SK-N-SH (cell line): ENCODE measurements at regions not wholly inside any gene's neighbourhood (a gene's known extent, or its start where the extent isn't known, plus 50 kb on each side); places are given as distances from the start of the nearest gene placed in this dataset.

Experiments used
- CTCF ChIA-PET: fragments of 300-600, 350-600 bp; formaldehyde crosslinking; extraction: SDS; loops from one replicate; lab custom pipeline; 2021; lab: Yijun Ruan, JAX
- POLR2A ChIA-PET: fragments of 350-600 bp; sonication (Branson Sonifier 250); formaldehyde crosslinking; extraction: SDS; loops from one replicate; lab custom pipeline; 2020; ENCODE audit warnings: antibody characterized with exemption, inconsistent platforms; lab: Yijun Ruan, JAX
- DNase-seq: peaks from one replicate; pipeline ENCODE4 v3.0.0; 2012
- H2AFZ ChIP-seq: fragments of 200-600 bp; sonication (generic); 2 replicates; pipeline ENCODE4 v1.8.1; 2016; ENCODE audit warnings: antibody characterized with exemption, mild to moderate bottlenecking, low read depth
- H3F3A ChIP-seq: fragments of 200-600 bp; sonication (generic); replicated peaks from 2 replicates; pipeline ENCODE3; 2016; ENCODE audit warnings: antibody characterized with exemption, mild to moderate bottlenecking; ENCODE audit not compliant: insufficient read depth
- H3K27ac ChIP-seq, 2 experiments: fragments of 200-500 bp in 1 of 2; fragments of 200-600 bp in 1 of 2; sonication (Bioruptor generic) in 1 of 2; sonication (generic), shearing (Covaris generic) in 1 of 2; 2 replicates each; pipeline versions ENCODE4 v1.5.1 to v1.6.1; 2014 to 2016; ENCODE audit warnings: low read depth in 2 of 2, inconsistent platforms in 1 of 2, low read length in 1 of 2, mild to moderate bottlenecking in 1 of 2, mixed read lengths in 1 of 2
- H3K27me3 ChIP-seq: fragments of 200-600 bp; sonication (generic), shearing (Covaris generic); 2 replicates; pipeline ENCODE4 v1.6.1; 2016; ENCODE audit warnings: mixed run types; ENCODE audit not compliant: insufficient read depth
- H3K36me3 ChIP-seq, 2 experiments: fragments of 200-500 bp in 1 of 2; fragments of 200-600 bp in 1 of 2; sonication (Bioruptor generic) in 1 of 2; sonication (generic) in 1 of 2; replicated peaks in 1 of 2; 2 replicates each; pipeline versions ENCODE3 to v1.5.1; 2014 to 2016; ENCODE audit warnings: low read length in 1 of 2, mild to moderate bottlenecking in 1 of 2; ENCODE audit not compliant: insufficient read depth in 2 of 2, control insufficient read depth in 1 of 2
- H3K4me1 ChIP-seq, 2 experiments: fragments of 200-500 bp in 1 of 2; fragments of 200-600 bp in 1 of 2; sonication (Bioruptor generic) in 1 of 2; sonication (generic), shearing (Covaris generic) in 1 of 2; 2 replicates each; pipeline versions ENCODE4 v1.5.1 to v1.6.1; 2014 to 2016; ENCODE audit warnings: low read depth in 1 of 2, low read length in 1 of 2, mixed run types in 1 of 2; ENCODE audit not compliant: insufficient read depth in 2 of 2, control insufficient read depth in 1 of 2
- H3K4me2 ChIP-seq: fragments of 200-600 bp; sonication (generic), shearing (Covaris generic); 2 replicates; pipeline ENCODE4 v1.6.1; 2017; ENCODE audit warnings: mixed run types
- H3K4me3 ChIP-seq, 2 experiments: fragments of 200-500 bp in 1 of 2; fragments of 200-600 bp in 1 of 2; sonication (Bioruptor generic) in 1 of 2; sonication (generic), shearing (Covaris generic) in 1 of 2; 2 replicates each; pipeline versions ENCODE4 v1.5.1 to v1.8.1; 2014 to 2016; ENCODE audit warnings: low read depth in 2 of 2, inconsistent platforms in 1 of 2, low read length in 1 of 2, mild to moderate bottlenecking in 1 of 2, mixed read lengths in 1 of 2, moderate library complexity in 1 of 2
- H3K79me2 ChIP-seq: fragments of 200-600 bp; sonication (generic); 2 replicates; pipeline ENCODE4 v1.8.1; 2017; ENCODE audit warnings: mild to moderate bottlenecking; ENCODE audit not compliant: insufficient read depth
- H3K9ac ChIP-seq: fragments of 200-600 bp; sonication (generic); 2 replicates; pipeline ENCODE4 v1.6.1; 2017; ENCODE audit warnings: mixed run types
- H3K9me2 ChIP-seq: fragments of 200-600 bp; sonication (generic); 2 replicates; pipeline ENCODE4 v1.6.1; 2017; ENCODE audit warnings: mixed run types
- H3K9me3 ChIP-seq: fragments of 200-600 bp; sonication (generic); 2 replicates; pipeline ENCODE4 v1.6.1; 2017; ENCODE audit warnings: mixed run types, mild to moderate bottlenecking, moderate library complexity
- H4K20me1 ChIP-seq: fragments of 200-600 bp; sonication (generic); 2 replicates; pipeline ENCODE4 v1.6.1; 2017; ENCODE audit warnings: mild to moderate bottlenecking, mixed run types; ENCODE audit not compliant: insufficient read depth
- CHD2 ChIP-seq: fragments of 150-350 bp; IDR thresholded peaks from 2 replicates; pipeline ENCODE4 v1.6.1; 2018; ENCODE audit warnings: low read length; ENCODE audit not compliant: partially characterized antibody
- ELF1 ChIP-seq: IDR thresholded peaks from 2 replicates; pipeline ENCODE4 v1.4.0; 2012
- EP300 ChIP-seq, 2 experiments: IDR thresholded peaks; 2 replicates each; pipeline versions ENCODE4 v1.4.0 to v1.6.1; 2012; ENCODE audit warnings: borderline replicate concordance in 1 of 2, low read depth in 1 of 2, low read length in 1 of 2
- EZH2phosphoT487 ChIP-seq: fragments of 200-600 bp; sonication (generic); IDR thresholded peaks from 2 replicates; pipeline ENCODE4 v1.6.1; 2017; ENCODE audit warnings: low read depth, mixed run types, mild to moderate bottlenecking, antibody characterized with exemption, moderate library complexity, borderline replicate concordance
- FOSL2 ChIP-seq: IDR thresholded peaks from 2 replicates; pipeline ENCODE4 v1.4.0; 2012; ENCODE audit warnings: low read depth, mild to moderate bottlenecking, moderate library complexity, borderline replicate concordance
- FOXJ3 ChIP-seq: sonication (generic); formaldehyde crosslinking; IDR thresholded peaks from 2 replicates; pipeline ENCODE4 v1.5.1; 2020; ENCODE audit warnings: mild to moderate bottlenecking, missing genetic modification reagents
- FOXM1 ChIP-seq: IDR thresholded peaks from 2 replicates; pipeline ENCODE4 v1.4.0; 2012; ENCODE audit warnings: low read depth, mild to moderate bottlenecking
- GATA2 ChIP-seq: sonication (generic); formaldehyde crosslinking; IDR thresholded peaks from 2 replicates; pipeline ENCODE4 v1.5.0; 2020; ENCODE audit warnings: mild to moderate bottlenecking, missing genetic modification reagents
- IRF3 ChIP-seq: fragments of 150-350 bp; IDR thresholded peaks from 2 replicates; pipeline ENCODE4 v1.6.1; 2016; ENCODE audit warnings: mild to moderate bottlenecking, low read depth, low read length
- JUND ChIP-seq: IDR thresholded peaks from 2 replicates; pipeline ENCODE4 v1.4.0; 2012
- MXI1 ChIP-seq: IDR thresholded peaks from 2 replicates; pipeline ENCODE4 v1.6.1; 2012; ENCODE audit warnings: mild to moderate bottlenecking, low read depth, low read length, improper control_type of control experiment
- NFIC ChIP-seq: IDR thresholded peaks from 2 replicates; pipeline ENCODE4 v1.4.0; 2012; ENCODE audit warnings: borderline replicate concordance
- RAD21 ChIP-seq: IDR thresholded peaks from 2 replicates; pipeline ENCODE4 v1.6.1; 2012; ENCODE audit warnings: mild to moderate bottlenecking, low read length
- RCOR1 ChIP-seq: fragments of 150-350 bp; IDR thresholded peaks from 2 replicates; pipeline ENCODE4 v1.6.1; 2017; ENCODE audit warnings: antibody characterized with exemption, low read length
- RXRA ChIP-seq: IDR thresholded peaks from 2 replicates; pipeline ENCODE4 v1.4.0; 2012; ENCODE audit warnings: low read depth, mild to moderate bottlenecking, borderline replicate concordance
- SIN3A ChIP-seq: IDR thresholded peaks from 2 replicates; pipeline ENCODE4 v1.6.1; 2012; ENCODE audit warnings: low read depth, mild to moderate bottlenecking, low read length, moderate library complexity, borderline replicate concordance
- SMC3 ChIP-seq: IDR thresholded peaks from 2 replicates; pipeline ENCODE4 v1.6.1; 2012; ENCODE audit warnings: low read depth, low read length, improper control_type of control experiment
- TEAD4 ChIP-seq: IDR thresholded peaks from 2 replicates; pipeline ENCODE4 v1.4.0; 2012; ENCODE audit warnings: mild to moderate bottlenecking, borderline replicate concordance; ENCODE audit not compliant: insufficient read depth
- USF1 ChIP-seq: IDR thresholded peaks from 2 replicates; pipeline ENCODE4 v1.4.0; 2012; ENCODE audit warnings: low read depth, borderline replicate concordance
- USF2 ChIP-seq: fragments of 150-350 bp; IDR thresholded peaks from 2 replicates; pipeline ENCODE4 v1.6.1; 2017; ENCODE audit warnings: antibody characterized with exemption, low read length, low read depth, borderline replicate concordance
- YY1 ChIP-seq: IDR thresholded peaks from 2 replicates; pipeline ENCODE4 v1.4.0; 2012; ENCODE audit warnings: low read depth, mild to moderate bottlenecking
- ZBTB33 ChIP-seq: IDR thresholded peaks from 2 replicates; pipeline ENCODE4 v1.4.0; 2012; ENCODE audit warnings: low read depth, borderline replicate concordance

GRCh38 chr2:7145707-7146106 is 228.5 kb downstream of the RNF144A start:
- H3K9me2 ChIP-seq = no peaks in the 10 kb centered on the region
- DNase-seq = no peak
- H2AFZ ChIP-seq = no peak overlapping the region
- no peaks in the 10 kb centered on the region for H3K27me3 ChIP-seq
- H3F3A ChIP-seq = no peaks in the 10 kb centered on the region
- TF ChIP-seq NFIC (no peak), SIN3A (no peak), EP300 (IDR thresholded peaks at IDR 0.05; ENCODE audit: borderline replicate concordance in 1 of 2, low read depth in 1 of 2, low read length in 1 of 2) (no peak), FOXJ3 (CRISPR knock-in tag) (no peak), YY1 (no peak), RAD21 (no peak), RXRA (no peak), USF2 (no peak), ELF1 (no peak), RCOR1 (no peak), FOXM1 (no peak), MXI1 (no peak)
- no peak overlapping the region for H3K4me3 ChIP-seq
- H3K4me1 ChIP-seq = no peaks in the 10 kb centered on the region
- ChIA-PET CTCF (interaction anchor here (0.6 kb wide), 1 partner anchor 204 kb away, joined by 3 read pairs; no protein-coding TSS in a partner anchor), POLR2A (no interaction called here)
- no peaks in the 10 kb centered on the region for H3K36me3 ChIP-seq
- H3K79me2 ChIP-seq = no peaks in the 10 kb centered on the region
- no peak overlapping the region for H3K27ac ChIP-seq
- H3K9me3 ChIP-seq = no peaks in the 10 kb centered on the region
- H3K4me2 ChIP-seq = no peak overlapping the region
- no peak overlapping the region for H3K9ac ChIP-seq
- H4K20me1 ChIP-seq = no peaks in the 10 kb centered on the region

- no peak overlapping the region for H2AFZ ChIP-seq
- TF ChIP-seq FOSL2 (no peak), ZBTB33 (no peak), GATA2 (CRISPR knock-in tag) (no peak), JUND (no peak), EZH2phosphoT487 (no peak), CHD2 (no peak), SMC3 (no peak), USF1 (no peak), NFIC (no peak), ELF1 (no peak), IRF3 (no peak), MXI1 (no peak), TEAD4 (no peak)
- H4K20me1 ChIP-seq = no peaks in the 10 kb centered on the region
- no peaks in the 10 kb centered on the region for H3K9me3 ChIP-seq
- H3K9me2 ChIP-seq = no peaks in the 10 kb centered on the region
- H3K9ac ChIP-seq = no peak overlapping the region
- H3F3A ChIP-seq = no peaks in the 10 kb centered on the region
- H3K36me3 ChIP-seq = no peaks in the 10 kb centered on the region
- no peaks in the 10 kb centered on the region for H3K27me3 ChIP-seq
- no peak for DNase-seq
- no peak overlapping the region for H3K27ac ChIP-seq
- no peaks in the 10 kb centered on the region for H3K4me1 ChIP-seq
- ChIA-PET POLR2A (no interaction called here), CTCF (interaction anchor here (0.6 kb wide), 1 partner anchor 203 kb away, joined by 3 read pairs; no protein-coding TSS in a partner anchor)
- no peak overlapping the region for H3K4me3 ChIP-seq
- H3K4me2 ChIP-seq = no peak overlapping the region
- no peaks in the 10 kb centered on the region for H3K79me2 ChIP-seq
Measured at GRCh38 chr2:7146151-7146550, 228.9 kb downstream of the RNF144A start.
